ENCODE measurements at regions not wholly inside any gene's neighbourhood (a gene's known extent, or its start where the extent isn't known, plus 50 kb on each side); places are given as distances from the start of the nearest gene placed in this dataset.

DNA sequence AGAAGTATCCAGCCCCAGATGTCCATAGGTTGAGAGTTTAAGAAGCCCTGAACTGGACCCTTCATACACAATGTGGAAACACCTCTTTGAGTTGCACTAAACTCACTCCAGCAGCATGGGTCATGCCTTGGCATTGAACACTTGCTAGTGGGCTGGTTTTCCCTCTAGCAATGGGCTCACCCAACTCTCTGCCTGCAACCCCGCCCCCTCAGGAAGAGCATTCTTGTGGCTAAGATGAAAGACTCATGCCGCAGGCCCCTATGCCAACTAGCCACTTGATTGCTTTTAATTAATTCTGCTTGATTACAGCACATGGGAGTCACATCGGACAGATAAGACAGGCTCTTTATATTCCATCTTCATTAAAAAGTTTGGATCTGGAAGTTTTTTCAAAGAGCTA lies 136.5 kb upstream of the GJB5 start:
- DNase-seq, result no peak

DNA sequence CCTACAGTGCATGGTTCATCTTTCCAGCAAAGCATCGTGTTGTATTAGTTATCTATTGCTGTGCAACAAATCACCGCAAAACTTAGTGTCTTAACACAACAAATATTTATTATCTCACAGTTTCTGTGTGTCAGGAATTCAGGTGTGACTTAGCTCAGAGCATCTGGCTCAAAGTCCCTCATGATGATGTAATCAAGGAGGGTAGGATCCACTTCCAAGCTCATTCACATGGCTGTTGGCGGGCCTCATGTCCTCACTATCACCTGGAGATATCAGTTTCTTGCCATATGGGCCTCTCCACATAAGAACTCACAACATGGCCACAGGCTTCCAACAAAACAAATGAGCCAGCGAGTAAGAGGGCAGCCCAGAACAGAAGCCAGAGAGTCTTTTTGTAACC lies 135.6 kb upstream of the GJB5 start:
- DNase-seq, result no peak

- DNase-seq, result no peak
Measured at GRCh38 chr1:34621916-34622315, 132.9 kb upstream of the GJB5 start.

DNA sequence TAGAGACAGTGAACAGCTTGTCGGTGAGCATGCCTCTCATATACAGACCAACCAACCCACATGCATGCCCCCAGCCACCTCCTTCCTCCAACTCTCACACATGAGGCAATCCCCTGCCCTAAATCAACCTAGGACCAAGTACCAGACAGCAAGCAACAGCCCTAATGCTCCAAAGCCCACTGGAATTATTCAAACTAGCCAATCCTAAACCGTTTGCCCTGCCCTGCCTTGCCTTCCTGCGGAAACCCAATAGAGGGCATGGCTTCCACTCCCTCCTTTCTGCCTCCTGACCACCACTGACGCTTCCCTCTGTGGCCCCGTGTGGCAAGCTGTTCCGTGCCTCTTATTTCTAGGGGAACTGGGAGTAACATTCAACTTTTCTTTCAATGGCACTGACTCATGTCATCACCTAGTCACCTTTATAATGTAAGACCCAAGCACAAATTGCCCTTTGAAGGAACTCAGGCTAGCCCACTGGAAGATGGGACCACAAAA lies 129.3 kb upstream of the GJB5 start:
- DNase-seq, result no peak

DNA sequence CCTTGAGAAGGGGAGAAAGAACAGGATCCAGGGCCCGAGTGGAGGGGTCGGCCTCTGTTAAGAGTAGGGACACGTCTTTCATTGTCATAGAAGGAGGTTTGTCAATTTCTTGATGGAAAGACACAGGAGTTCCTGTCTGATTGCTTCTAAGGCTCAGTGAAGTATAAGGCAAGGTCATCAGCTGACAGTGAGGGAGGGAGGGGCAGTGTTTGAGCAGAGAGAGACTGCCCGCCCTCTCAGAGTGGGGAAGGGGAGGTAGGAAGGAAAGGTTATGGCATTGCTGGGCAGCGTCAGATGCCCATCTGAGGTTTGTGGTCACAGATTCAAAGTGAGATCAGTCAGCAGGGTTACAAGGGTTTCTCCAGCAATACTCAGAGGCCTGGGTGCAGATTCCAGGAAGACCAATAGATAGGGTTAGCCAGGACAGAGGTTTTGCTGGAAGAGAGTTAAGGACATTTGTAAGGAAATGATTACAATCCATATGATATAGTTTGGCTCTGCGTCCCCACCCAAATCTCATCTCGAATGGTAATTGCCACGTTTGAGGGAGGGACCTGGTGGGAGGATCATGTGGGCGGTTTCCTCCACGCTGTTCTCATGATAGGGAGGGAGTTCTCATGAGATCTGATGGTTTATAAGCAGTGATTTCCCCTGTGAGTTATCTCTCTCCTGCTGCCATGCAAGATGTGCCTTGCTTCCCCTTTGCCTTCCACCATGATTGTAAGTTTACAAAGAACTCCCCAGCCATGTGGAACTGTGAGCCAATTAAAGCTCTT lies 127.2 kb upstream of the GJB5 start:
- no peak for DNase-seq

DNA sequence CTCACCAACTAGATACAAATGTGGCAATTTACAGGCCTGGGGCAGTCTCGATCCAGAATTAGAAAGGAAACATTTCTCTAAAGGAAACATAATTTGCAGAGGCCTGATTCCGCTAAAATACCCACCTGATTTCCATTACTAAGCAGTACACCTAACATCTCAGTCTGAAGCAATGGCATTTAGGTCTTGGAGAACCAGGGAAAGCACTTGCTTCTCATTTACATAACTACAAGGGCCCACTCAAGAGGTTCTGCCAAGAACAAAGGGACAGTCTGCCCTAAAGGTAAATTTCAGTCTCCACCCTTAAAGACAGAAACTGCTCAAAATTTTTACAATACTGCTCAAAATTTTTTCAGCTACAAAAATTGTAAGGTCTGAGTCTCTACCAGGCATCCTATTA lies 123.7 kb upstream of the GJB5 start:
- no peak for DNase-seq

DNA sequence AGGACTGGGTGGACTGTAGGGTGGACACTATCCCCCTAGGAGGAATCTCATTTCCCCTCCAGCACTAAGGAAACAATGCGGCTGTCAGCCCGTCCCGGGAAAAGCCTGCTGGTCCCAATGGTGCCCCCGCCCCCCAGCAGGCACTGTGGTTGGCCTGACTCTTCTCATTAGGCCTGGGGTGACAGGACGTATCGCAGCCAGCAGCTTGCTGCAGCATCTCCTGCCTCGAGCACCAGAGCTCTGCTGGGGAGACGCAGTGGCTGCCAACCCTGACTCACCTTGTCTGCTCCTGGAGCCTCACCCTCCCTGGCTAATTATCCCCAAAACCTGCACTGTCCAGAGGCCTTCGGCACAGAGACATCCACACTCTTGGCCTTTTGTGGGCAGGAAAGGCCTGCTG lies 115.1 kb upstream of the GJB5 start:
- DNase-seq, result no peak

- no peak for DNase-seq
Measured at GRCh38 chr1:34640654-34641401, 114.0 kb upstream of the GJB5 start.

DNA sequence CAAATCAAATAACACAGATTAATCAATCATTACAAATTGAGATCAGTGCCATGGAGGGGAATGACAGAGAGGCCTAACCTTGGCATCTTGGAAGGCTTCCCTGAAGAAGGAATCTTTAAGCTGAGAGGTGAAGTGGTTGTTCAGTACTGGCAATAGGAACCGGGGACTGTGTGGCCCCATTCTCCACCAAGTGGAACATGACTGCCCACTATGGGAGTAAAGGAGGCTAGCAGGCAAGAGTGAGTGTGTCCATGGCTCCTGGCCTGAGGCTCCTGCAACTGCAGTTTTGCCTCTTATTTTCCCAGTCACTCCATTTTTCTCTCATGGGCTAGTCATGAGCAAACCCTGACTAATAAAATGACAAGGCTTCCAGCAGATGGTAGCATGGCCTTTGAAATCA lies 112.2 kb upstream of the GJB5 start:
- DNase-seq, result no peak

- DNase-seq, result no peak
Measured at GRCh38 chr1:34645109-34645688, 109.6 kb upstream of the GJB5 start.

DNA sequence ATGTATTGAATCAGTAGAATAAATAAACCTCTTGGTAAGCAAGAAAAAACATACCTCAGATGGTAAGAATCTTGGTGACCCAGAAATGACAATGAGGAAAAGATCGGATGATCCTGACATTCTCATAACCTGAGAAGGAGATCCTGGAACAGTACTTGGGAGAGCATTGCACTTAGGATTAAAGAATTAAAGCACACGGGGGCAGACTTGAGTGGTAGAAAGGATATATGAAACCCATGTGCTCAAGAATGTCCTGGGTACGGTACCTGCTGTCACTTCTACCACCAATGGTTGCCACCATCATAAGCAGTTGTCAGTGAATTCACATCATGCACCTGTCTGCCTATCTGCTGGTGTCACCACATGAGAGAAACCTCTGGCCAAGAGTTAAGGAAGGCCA lies 108.9 kb upstream of the GJB5 start:
- DNase-seq, result no peak

- no peak for DNase-seq
Measured at GRCh38 chr1:34648501-34648900, 106.3 kb upstream of the GJB5 start.

DNA sequence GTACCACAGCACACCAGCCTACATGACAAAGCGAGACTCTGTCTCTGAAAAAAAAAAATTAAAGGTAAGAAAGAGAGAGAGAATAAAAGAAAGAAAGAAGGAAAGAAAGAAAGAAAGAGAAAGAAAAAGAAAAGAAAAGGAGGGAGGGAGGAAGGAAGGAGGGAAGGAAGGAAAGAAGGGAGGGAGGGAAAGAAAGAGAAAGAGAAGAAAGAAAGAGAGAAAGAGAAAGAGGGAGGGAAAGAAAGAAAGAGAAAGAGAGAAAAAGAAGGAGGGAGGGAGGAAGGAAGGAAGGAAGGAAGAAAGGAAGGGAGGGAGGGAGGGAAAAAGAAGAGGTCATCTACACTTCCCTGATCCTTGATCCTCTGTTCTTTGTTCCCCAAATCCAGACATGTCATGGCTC lies 104.8 kb upstream of the GJB5 start:
- no peak for DNase-seq

DNA sequence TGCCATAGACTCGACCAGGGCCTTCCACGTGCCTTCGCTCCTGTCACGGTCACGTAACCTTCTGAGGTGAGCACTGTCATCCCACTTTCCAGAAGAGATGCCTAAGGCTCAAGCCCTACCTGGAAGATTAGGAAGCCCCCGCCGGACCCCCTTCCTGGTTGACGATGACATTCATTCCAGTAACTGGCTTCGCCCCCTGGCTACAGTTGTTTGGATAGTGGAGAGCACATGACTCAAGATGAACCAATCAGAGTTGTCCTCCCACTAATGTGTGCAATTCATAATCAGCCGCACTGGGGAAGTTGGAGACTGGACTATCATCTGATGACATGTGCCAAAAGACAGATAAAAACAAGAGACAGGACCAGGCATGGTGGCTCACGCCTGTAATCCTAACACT lies 104.0 kb upstream of the GJB5 start:
- DNase-seq, result no peak

DNA sequence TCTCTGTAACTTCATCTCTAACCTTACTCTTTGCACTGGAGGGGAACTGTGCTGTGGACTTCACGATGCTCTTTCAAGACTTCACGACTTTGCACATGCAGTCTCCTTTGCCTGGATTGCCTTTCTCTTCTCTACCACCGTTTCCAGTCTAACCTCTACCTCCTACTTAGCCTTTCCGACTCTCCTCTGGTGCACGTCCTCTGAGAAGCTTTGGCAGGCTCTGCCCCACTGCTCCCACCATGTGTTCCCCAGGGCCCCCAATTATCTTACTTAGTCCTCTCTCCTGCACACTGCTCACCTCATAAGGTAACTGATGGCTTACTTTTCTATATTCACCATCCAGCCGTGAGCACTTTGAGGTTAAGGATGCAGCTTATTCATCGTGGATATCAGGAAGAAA lies 101.7 kb upstream of the GJB5 start:
- DNase-seq, result no peak

DNA sequence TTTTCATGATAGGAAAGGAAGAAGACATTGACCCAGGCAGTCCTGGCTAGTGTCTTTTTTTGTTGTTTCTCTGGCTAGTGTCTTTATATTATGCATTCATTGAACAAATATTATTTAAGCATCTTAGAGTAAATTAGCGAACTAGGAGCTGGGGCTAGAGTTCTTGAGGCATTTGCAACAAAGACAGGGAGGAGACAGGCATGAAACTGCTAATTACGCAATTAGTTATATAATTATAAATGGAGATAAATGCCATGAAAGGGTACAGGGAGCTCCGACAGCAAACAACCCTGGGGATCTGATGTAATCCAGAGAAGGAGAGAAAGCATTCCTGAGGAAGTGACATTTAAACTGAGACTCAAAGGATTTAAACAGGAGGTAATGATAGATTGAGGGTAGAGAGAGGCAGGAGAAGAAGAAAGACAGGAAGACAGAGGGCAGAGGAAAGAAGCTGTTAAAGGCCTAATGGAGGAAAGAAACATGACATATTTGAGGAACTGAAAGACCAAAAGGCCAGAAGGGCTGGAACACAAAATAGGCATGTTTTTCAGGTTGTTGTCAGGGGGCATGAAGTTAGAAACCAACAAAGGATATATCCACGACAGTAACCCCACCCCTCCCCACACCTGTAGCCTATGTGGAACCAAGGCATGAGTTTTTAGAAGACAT lies 99.5 kb upstream of the GJB5 start:
- DNase-seq, result no peak

DNA sequence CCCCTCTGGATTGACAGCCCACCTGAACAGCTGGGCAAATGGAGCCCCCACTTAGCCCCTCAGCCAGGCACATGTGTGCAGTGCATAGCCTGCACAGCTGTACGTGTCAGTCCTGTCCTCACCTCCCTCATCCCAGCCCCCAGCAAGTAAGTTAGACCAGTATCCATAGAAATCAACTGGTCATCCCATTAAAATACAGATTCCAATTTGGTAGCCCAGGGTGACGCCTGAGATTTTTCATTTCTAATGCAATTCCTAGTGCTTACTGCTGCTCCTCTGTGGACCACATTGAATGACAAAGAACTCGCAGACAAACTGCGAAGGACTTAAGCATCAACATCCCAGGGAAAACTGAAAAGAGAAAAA lies 99.0 kb upstream of the GJB5 start:
- no peak for DNase-seq

- DNase-seq, result no peak
Measured at GRCh38 chr1:34656299-34656698, 98.5 kb upstream of the GJB5 start.

DNA sequence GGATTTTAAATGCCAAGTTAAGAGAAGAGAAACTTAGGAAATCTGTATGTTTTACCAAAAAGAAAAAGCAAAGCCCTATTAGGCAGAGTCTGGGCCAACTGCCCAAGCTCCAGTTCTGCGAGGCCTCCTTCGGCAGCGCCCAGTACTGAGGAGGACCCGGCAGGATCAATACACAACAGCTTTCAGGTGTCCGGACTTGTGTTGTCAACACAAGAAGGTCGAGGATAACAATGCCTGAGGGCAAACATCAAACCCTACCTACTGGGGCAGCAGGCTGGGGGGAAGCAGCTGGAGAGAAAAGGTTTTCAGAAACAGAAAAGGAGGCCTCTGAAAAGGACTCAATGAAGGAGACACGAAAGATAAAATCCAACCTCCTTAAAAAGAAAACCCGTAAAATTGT lies 98.1 kb upstream of the GJB5 start:
- DNase-seq, result no peak

DNA sequence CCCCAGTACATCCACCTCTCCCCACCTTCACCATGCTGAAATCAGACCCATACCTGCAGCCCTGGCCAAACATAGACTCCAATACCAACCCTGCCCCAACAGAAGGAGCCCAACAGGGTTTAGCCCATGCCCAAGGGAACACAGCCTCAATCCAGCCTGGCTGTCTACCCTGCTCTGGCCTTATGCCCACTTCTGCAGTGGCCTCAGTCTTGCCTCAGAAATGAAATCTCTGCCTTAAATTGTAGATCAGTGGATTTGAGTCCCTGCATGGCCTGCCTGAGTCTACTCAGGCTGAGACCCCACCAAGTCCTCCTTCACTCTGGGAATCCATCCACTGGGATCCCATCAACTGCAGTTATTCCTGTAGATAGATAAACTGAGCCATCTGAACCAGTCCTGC lies 97.6 kb upstream of the GJB5 start:
- no peak for DNase-seq

GRCh38 chr1:34657849-34658248 lies 97.0 kb upstream of the GJB5 start:
- no peak for DNase-seq

DNA sequence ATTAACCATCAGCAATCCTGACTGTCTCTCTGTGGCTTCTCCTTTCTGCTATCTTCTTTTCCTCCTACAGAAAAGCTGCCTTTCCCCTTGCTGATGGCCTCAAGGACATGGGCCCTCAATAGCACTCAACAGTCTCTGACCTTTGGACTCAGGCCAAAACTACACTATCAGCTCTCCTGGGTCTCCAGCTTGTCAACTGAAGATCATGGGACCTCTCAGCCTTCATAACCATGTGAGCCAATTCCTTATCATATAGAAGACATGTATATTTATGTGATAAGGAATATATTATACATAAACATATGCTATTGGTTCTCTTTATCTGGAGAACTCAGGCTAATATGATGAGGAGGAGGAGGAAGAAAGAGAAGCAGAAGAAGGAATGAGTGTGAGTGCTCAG lies 91.8 kb upstream of the GJB5 start:
- DNase-seq, result no peak

DNA sequence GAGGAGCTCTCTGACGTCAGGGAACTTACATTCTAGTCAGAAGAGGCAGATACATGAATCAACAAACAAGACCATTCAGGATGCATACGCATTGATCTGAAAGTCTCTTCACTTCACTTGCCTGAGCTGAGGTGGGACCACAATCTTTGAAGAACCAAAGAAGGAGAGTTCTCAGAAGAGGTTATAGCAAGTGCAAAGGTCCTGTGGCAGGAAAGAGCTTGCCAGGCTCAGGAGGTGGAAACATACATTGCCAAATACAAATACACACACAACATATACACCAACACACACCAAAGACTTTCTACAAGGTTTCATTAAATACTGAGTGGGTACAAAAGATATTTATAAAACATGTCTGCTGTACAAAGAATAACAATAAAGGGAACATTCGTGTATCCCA lies 86.8 kb upstream of the GJB5 start:
- no peak for DNase-seq

- no peak for DNase-seq
Measured at GRCh38 chr1:34670982-34671381, 83.9 kb upstream of the GJB5 start.

Measured in EL (cell line).